NOMO-1 treated with dmso at 0.1 percent for 144 hours (cell line): ENCODE measurements at regions not wholly inside any gene's neighbourhood (a gene's known extent, or its start where the extent isn't known, plus 50 kb on each side); places are given as distances from the start of the nearest gene placed in this dataset.

Source experiments
- DNase-seq: peaks from one replicate; lab custom pipeline; 2025; ENCODE audit not compliant: unreplicated experiment; lab: John Stamatoyannopoulos, UW

DNA sequence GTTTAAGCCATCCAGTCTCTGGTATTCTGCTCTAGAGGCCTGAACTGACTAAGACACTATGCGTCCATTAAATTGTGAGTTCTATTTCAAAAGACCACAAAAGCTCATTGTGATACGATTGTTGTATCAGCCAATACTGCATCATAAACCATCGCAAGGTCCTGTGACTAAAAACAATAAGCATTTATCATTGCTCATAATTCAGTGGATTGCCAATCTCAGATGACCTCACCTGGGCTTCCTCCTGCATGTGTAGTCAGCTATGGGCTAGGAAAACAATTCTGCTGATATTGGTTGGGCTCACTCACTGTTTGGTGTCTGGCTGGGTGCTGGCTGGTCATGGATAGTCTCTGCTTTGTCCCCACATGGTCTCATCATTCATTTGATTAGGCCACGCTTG lies 592.7 kb upstream of the BTBD3 start:
- no peak for DNase-seq

DNA sequence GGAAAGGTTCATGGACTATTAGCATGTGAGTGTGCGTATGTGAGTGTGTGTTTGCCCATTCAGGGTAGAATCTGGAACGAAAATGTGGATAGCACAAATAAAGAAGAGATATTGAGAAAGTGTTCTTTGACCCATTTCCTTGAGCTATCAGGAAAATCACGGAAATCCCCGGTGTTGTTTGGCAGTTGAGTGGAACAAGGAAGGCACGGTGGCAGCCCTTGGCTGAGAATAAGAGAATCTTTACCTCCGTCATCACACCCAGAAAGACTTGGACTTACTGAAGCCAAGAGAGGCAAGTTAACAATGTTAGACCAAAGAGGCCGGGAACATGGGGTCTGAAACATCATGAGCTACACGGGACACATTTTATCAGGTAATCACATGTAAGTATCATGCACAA lies 588.9 kb upstream of the BTBD3 start:
- no peak for DNase-seq

DNA sequence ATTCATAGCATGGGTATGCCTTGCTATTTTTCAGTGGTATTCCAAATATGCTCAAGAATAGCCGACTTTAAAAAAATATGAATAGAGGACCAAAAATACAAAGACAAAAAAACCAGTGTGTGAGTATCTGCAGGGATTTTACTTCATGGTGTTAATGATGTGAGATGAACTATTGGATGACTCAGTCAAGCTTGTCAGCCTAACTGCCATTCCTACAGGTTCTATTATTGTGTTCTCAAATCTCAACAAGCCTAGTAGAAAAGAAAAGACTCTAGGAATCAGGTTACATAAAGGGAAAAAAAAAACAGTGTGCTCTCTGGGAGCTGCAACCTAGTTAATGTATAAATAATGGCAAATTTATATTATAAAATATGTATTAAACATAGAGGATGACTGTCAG lies 588.4 kb upstream of the BTBD3 start:
- DNase-seq = no peak

DNA sequence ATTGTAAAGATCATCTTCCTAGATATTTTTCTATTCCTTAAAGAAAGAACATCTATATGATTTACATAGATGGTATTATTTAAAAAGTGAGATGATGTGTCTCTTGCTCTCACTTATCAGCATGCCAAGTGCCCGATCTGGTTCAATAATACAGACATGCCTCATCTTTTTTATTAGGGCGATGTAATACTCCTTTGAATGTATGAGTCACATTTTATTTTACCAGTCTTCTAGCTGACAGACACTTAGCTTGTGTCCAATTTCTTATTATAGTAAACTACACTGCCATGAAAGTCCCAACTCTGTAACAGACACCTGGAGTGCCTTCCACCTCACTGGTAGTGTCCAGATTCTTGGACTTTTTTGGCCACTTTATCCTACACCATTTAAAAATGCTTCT lies 586.6 kb upstream of the BTBD3 start:
- DNase-seq = no peak

DNA sequence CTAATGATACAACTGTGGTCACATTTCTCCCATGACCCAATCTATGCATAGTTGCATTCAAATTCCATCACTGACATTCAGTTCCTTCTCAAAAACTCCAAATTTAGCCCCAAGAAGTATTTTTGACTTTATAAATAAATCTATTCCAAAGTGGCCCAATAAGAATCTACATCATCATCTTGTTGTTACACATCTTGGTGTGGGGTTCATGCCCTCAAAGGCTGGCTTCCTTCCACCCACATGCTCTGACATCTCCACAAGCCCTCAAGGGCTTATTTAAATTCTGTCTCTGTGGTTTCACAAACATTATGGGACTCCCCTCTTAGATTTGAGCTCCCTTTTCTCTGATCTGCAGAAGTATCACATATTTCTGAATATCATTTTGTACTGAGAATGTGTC lies 585.3 kb upstream of the BTBD3 start:
- DNase-seq = no peak

DNA sequence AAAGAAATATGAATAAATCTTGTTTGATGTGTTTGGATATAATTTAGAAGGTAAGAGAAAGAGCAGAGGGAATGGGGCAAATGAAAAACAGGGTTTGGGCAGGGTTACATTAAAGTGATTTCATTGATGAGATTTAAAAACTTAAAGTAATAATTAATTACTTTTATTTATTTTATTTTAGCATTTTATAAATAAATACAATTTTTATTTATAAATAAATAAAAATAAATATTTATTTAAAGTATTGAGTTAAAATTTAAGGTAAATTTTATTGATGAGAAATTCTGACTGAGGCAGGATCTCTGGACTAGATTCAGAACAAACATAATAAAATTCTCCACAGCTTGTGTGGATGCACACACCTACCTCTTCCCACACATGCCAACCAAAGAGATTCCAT lies 584.1 kb upstream of the BTBD3 start:
- DNase-seq = no peak

DNA sequence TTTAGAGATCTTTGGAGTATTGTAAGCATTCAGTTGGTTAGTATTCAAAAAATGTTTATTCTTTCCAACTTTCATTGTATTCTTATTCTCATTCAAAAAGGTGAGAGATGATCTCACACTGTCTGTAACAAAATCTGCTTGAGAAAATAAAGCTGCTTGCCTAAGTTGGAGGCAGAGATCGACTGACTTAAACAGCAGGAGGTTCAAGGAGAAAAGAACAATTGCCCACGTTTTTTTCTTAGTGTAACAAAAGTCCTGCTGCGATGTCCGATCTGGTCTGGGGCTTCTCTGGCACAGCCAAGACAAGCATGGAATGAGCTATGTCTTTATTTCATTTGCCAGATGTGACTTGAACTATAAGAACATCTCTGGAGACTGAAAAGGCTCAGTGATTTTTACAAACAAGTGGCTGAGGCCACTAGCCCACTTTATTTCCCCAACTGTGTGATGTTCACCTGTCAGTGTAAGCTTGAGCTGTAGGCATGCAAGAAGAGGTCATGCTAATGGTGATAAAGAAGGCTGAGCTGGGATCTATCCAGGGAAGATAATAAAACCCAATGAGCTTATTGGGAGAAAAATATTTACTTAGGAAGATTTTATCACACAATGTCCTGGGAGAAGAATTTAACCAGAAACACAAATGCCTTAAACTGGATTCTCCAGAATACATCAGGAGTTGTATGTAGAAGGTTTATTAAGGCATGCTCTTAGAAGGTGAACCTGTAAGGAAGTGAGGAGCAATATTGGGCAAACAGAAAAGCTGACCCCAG lies 580.1 kb upstream of the BTBD3 start:
- DNase-seq = no peak

DNA sequence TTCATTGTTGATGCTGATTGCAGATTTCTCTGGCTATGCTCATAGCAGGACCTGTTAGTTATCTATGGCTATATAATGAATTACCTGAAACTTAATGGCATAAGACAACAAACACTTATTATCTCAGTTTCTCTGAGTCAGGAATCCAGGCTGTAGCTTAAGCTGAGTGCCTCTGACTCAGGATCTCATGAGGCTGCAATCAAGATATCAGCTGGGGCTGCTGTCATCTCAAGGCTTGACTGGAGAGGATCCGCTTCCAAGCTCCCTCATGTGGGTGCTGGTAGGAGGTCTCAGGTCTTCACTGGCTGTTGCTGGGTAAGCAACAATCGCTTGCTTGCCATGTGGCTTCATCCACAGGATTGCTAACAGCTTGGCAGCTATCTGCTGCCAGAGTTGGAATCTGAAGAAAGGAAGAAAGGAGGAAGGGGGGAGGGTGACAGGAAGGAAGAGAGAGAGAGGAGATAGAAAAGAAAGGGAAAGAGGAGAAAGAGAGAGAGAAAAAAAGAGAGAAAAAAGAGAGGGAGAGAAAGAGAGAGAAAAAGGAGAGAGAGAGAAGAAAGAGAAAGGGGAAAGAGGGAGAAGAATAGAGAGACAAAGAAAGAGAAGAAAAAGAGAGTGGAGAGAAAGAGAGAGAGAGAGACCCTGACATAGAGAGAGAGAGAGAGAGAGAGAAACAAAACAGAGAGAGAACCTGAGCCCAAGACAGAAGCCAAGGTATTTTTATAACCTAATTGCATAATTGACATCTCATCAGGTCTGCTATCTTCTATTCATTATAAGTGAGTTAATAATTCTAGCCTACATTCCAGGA lies 579.0 kb upstream of the BTBD3 start:
- DNase-seq = no peak

DNA sequence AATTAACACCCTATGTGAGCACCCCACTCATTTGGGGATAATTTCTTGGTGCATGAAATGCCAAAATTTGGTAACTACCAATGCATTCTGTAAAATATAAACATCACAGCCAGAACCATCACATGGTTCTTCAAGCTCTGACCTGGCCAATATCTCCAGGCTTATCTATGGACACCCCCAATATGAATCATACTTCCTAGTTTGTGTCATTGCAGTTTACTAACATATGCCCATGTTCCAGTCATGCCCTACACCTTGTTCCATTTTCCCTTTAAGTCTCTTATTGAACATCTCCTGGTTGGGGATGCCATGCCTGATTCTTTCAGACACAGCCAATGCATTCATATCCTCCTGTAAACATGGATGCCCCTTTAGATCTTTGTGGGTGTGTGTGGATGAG lies 572.8 kb upstream of the BTBD3 start:
- no peak for DNase-seq

DNA sequence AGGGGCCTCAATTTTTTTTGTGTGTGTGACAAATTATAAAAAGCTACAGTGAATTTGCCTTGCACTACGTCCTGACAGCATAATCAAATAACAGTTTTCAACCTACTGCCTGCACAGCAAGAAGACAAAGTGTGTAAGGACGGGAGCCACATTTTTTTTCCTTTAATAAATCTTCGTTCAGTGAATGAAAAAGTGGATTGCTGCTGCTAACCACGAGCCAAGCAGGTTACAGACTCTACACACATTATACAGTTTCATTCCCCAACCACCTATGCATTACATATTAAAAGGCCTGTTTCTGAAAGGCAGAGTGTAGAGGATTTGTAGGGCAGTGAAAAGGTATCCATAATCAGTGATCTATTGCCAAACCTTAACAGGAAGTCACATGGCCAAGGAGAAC lies 570.0 kb upstream of the BTBD3 start:
- DNase-seq = no peak

DNA sequence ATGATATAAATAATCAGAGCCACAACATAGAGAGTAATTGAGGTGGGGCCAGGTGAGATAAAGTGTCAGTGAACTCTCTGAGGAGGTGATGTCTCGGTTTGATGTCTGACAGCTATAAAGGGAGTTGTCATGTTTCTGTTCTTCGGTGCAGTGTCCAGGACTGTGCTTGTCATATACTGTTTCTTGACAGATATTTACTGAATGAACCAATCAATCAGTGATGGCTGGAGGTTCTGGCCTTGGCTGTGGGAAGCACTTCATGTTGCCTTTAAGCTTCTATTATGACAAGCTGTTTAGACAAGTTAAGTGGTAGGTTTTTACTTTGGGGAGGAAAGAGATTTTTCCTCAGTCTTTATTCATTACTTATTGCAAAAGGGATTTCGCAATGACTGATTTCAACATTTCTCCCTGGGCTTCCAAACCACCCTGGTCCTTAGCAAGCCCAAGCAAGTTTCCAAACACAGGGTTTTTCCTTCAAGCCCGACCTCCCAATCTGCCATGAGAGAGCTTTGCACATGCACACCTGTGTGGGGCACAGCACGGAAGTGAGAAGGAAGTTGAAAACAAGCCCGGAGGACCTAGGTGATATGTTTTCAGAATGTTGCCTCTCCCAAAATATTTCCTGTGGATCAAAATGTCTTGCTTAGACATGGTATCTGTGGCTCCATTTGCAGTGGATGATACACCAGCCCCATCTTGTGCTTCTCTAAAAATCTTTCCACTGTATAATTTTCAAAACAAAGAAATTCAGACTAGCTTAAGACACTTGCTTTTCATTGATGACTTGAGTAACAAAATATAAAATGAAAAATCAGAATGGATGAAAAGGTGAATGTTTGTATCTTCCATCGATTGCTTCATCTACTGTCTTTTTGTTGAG lies 567.3 kb upstream of the BTBD3 start:
- DNase-seq = no peak

DNA sequence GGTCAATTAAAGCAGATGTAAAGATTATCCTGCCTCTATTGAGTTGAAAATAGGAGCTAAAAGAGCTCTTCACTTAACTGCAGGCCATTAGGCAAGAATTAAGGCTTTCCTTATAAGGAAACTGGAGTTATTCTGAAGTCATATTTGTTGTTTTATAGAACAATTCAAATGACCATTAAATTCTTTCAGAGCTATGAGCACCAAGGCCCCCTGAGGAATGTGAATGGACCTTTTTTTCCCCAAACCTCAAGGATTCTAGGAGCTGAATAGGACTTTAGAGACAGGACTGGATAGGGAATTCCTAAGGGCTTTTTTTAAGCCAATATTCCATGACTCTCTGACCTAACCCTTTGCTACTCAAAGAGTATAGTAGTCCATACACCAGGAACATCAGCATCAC lies 565.7 kb upstream of the BTBD3 start:
- no peak for DNase-seq

DNA sequence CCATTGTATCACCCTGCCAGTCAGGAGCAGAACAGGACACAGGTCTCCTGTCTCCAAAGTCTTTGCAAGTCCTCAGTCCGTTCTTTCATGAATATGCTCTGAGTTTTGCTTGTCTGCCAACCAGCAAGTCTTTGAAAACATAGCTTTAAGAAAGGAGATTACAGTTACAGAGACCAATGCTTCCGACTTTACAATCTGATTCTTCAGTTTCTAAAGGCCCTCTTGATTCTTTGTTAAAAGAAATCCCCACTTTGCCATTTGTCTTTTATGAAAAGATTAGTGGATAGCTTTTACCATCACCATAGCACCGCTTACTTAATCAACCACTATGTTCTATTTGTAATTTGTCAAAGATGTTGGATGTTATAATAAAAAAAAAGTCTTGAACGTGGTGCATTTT lies 562.8 kb upstream of the BTBD3 start:
- DNase-seq = no peak

DNA sequence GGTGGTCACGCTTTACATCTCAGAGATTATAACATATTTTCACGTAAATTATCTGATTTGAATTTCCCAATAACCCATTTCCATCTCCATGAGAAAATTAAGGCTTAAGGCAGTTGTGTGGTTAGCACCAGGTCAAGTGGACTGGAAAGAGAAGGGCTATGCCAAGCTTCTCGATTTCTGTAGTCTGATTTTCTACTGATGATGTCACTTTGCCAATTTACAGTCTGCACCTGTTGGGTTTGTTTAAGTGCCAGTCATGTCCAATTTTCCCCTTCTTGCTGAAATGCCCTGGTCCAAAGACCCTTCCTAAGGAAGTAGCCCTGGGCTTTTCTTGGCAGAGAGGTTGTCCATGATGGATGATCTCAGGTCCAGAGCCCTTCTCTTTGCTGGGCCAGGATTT lies 562.3 kb upstream of the BTBD3 start:
- no peak for DNase-seq

DNA sequence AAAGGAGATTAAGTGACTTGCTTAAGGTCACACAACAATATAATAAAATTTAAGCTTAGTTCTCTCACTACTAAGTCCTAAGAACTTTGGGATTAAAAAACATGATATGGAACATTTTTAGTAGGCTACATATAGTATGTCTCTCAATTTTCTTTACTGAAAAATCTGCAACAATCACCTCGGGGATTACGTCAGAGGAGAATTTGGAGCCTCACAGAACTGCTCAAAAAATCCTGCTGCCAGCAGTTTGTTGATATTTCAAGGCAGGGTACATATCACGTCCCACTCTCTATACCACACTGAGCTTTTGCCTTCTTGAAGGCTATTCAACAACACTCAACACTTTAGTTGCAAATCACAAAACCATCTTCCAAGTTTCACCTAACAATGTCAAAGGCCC lies 561.6 kb upstream of the BTBD3 start:
- DNase-seq = no peak

DNA sequence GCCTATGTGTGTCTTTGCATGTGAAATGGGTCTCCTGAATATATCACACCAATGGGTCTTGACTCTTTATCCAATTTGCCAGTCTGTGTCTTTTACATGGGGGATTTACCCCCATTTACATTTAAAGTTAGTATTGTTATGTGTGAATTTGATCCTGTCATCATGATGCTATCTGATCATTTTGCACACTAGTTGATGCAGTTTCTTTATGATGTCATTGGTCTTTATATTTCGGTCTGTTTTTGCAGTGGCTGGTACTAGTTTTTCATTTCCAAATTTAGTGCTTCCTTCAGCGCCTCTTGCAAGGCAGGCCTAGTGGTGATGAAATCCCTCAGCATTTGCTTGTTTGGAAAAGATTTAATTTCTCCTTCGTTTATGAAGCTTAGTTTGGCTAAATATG lies 555.2 kb upstream of the BTBD3 start:
- DNase-seq = no peak

DNA sequence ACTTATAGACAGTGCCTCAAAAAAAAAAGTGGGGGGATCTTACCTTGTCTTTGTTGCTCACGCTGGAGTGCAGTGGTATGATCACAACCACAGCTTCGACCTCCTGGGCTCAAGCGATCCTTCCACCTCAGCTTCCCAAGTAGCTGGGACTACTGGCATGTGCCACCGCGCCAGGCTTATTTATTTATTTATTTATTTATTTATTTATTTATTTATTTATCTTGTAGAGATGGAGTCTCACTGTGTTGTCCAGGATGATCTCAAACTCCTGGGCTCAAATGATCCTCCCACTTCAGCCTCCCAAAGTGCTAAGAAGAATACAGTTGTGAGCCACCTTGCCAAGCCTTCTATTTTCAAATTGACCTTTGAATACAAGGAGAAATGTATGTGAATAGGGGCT lies 553.0 kb upstream of the BTBD3 start:
- no peak for DNase-seq

DNA sequence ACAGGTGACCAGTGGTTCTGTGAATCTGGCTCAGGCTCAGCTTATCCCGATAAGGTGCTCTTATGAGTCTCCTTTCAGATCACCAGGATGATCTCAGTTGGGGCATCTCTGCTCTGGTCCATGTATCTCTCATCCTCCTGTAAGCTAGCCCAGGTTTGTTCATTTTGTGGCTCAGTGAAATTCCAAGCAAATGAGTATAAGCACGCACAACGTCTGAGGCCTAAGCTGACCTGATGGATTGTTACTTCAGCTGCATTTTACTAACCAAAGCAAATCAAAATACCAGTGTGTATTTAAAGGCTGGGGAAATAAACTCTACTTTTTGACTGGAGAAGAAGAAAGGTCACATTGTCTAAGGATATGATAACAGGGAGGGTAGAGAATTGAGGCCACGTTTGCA lies 551.0 kb upstream of the BTBD3 start:
- no peak for DNase-seq

DNA sequence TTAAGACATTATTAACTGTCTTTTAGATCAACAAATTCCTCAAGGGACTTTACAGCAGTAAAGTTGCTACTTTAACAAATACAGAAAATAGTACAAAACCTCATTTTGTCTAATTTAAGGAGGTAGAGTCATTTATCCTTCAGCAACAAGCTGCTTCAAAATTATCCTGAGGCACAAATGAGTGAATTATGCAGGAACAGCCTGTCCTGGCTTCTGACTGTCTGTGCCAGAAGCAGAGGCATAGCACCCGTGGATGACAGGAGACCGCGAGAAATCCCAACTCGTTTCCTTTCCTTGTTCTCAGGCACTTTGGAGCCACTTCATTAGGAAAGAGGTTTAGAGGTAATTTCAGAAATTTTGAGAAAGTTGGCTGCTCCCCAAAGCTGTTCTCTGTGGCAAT lies 549.2 kb upstream of the BTBD3 start:
- no peak for DNase-seq

DNA sequence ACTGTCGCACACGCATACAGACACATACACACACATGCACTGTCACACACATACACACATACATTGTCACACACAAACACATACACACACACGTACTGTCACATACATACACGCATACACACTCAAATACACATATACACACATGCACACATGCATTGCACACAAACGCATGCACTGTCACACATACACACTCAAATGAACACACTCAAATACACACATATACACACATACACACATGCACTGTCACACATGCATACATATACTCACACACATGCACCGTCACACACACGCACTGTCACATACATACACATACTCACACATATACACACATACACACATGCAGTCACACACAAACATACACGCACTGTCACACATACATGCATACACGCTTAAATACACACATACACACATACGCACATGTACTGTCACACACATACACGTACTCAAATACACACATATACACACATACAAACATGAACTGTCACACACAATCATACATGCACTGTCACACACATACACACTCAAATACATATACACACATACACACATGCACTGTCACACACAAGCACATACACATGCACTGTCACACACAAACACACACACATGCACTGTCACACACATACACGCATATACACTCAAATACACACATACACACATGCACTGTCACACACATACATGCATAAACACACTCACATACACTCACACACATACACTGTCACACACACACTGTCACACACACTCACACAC lies 548.6 kb upstream of the BTBD3 start:
- no peak for DNase-seq

DNA sequence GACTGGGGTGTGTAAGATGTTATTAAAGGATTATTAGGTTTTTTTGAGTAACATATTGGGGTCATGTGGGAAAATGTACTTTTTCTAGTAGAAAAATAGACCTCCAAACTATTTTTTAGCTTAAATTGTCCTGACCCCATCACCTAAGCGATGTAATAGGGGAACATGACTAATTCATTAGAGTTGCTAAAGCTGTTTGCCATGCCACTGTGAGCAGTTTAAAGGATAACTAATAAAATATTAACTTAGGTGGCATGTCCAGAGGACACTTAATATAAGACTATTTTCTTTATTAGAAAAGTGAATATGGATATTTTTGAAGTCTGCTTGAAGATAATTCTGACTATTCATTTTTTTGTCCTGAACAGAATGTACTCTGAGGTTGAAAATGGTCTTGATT lies 545.9 kb upstream of the BTBD3 start:
- no peak for DNase-seq
